GM21367 (cell line): ENCODE measurements at regions not wholly inside any gene's neighbourhood (a gene's known extent, or its start where the extent isn't known, plus 50 kb on each side); places are given as distances from the start of the nearest gene placed in this dataset.
"Not testable (repeated sequence)": the region's sequence is repeated elsewhere in the genome, so short reads cannot be mapped to it uniquely, and the experiment has no call there.

ENCODE experiments used
- ATAC-seq: cut with Tn5 transposase; IDR thresholded peaks from one replicate; pipeline ENCODE4 v1.9.1; 2021; ENCODE audit not compliant: unreplicated experiment

DNA sequence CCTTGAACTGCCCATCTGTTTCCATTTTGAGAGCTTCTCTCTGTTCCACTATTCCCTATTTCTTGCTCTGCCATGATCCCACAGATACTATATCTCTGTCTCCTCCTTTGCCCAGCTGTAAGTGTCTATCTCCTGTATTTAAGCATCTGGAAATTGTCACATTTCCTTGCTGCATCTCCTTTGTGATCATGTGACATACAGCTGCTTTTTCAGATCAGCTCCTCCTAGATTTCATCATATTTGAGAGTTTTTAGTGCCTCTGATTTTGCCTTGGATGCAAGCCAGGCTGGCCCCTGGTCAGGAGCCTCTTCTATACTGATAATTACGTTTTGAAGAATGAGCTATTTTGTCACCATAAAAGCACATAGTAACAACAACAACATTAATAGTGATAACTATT lies 131.7 kb upstream of the TNP1 start:
- ATAC-seq: no peak

DNA sequence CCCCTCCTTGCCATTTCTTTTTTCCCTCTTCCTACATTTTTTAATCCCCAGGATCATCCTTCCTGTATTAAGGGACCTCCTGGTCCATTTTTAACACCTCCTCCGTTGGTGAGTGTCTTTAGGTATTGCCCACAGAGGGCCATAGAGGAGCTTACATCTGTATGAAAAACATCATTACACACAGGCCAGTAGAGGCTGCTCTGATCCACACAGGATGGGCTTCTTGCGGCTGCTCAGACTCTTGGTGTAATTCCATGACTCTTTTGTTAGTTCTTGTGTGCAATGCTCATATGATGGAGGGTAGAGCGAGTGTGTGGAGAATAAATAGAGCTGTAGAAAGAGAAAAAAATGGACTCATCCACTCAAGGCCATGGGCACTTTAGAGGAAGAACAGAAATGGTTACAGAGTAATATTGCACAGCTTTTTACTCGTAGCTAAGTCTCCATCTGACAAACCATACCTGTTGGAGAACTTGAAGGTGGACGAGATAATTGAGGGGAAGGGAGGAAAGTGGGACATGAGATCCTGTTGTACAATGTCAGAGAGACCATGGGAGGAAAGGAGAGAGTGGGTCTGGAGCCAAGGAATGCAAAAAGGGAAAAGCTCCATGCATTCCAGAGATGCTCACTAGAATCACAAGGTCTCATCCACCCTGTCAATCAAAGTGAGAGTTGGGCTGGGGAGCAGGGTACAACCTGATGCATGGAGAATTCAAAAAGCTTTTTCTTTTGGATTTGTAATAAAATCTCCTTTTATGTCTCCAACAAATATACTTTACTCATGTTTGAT lies 129.7 kb upstream of the TNP1 start:
- no peak for ATAC-seq

DNA sequence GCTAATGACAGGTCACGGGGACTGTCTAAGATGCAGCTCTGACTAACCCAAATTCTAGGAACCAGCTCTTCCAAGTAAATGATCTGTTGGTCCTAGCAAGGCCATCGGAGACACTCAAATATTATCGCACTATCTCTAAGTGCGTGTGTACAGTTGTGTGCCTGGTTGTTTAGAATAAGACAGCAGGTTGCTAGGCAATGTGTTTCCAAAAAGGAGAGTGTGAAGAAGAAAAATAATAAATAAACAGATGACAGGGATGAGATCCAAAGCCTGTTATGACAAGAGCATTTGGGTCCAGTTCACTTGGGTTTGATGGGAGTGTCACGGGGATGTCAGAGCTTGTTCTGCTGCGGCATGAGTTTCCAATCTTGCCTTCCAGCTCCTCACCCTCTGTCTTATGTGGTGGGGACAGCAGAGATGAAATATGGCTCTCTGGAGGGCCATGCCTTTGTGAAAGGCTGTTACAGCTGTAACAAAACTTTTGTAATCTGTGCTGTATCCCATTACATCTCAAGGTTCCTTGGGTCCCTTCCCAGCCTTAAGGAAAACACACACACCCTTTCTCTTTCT lies 127.5 kb upstream of the TNP1 start:
- no peak for ATAC-seq

DNA sequence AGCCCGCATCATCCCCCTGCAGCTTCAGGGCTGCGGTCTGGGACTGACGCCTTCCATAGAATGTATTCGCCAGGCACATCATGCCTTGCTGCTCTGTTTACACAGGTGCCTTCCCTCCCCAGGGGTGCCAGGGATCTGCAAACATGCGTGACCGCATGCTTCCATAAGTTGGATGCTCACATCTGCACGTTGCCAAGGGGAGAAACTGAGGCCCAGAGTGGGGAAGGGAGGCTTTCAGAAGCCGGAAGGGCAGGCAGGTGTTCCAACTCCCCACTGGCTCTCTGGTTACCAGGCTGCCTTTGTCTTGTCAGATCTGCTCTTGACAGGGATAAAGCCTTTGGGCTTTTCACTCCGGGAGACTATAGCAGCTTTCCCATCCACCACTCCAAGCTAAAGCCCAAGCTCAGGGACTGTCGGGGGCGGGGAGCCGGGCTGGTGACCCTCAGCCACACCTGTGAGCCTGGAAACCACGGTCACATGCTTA lies 125.8 kb upstream of the TNP1 start:
- ATAC-seq: no peak

DNA sequence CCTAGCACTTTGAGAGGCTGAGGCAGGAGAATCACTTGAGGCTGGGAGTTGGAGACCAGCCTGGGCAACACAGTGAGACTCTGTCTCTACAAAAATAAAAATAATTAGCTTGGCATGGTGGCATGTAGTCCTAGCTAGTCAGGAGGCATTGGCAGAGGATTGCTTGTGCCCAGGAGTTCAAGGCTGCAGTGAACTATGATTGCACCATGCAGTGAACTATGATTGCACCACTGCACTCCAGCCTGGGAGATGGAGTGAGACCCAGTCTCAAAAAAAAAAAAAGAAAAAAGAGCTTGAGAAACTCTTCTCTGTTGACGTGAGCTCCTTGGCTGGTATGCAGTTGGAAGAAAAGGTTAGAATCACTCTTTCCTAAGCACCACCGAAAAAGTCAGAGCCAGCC lies 125.1 kb upstream of the TNP1 start:
- no peak for ATAC-seq

DNA sequence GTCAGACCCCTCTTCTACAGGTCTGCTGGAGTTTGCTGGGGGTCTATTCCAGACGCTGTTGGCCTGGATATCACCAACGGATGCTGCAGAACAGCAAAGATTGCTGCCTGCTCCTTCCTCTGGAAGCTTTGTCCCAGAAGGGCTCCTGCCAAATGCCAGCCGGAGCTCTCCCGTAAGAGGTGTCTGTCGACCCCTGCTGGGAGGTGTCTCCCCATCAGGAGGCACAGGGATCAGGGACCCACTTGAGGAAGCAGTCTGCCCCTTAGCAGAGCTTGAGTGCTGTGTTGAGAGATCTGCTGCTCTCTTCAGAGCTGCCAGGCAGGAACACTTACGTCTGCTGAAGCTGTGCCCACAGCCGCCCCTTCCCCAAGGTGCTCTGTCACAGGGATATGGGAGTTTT lies 122.1 kb upstream of the TNP1 start:
- ATAC-seq: not testable (repeated sequence)

DNA sequence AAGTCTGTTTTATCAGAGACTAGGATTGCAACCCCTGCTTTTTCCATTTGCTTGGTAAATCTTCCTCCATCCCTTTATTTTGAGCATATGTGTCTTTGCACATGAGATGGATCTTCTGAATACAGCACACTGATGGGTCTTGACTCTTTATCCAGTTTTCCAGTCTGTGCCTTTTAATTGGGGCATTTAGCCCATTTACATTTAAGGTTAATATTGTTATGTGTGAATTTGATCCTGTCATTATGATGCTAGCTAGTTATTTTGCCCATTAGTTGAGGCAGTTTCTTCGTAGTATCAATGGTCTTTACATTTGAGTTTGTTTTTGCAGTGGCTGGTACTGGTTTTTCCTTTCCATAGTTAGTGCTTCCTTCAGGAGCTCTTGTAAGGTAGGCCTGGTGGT lies 120.6 kb upstream of the TNP1 start:
- ATAC-seq: not testable (repeated sequence)

DNA sequence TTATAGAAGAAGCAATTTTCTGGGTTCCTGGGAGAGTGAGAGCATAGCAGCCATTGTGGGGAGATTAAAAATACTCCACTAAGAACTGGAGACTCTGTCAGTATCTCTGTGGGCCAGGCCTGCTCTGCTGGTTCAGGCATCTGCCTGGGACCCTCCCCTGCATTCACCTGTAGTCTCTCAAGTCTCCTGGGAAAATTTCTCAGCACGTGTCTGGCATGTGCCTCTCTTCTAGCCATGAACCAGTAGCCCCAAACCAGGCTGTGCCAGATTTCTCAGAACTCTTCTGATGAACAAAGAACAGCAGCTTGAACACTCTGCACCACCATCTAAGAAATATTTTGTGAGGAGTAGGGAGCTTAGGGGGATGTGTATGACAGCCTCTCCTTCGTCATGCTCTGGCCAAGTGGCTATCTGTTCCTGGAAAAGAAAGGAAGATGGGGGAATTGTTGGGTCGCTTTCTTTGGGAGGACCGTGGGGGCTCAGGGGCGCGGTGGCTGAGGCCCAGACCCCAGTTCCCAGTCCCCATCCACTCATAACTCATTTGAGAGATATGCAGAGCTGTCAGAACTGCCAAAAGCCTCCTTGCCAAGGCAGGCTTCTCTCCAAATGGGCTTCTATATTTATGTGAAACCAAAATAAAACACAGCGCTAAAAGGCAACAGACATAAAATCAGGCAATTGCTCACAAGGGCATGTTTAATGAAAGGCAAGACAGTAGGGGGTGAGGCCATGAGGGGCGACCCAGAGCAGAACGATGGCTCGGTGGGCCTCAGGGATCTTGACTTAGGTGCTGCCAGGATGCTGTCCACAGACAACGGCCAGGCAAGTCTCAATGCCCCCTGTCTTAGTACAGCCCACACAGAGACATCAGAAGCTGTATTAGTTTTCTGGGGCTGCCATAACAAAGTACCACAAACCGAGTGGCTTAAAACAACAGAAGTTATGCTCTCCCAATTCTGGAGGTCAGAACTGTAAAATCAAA lies 114.7 kb upstream of the TNP1 start:
- ATAC-seq: no peak

DNA sequence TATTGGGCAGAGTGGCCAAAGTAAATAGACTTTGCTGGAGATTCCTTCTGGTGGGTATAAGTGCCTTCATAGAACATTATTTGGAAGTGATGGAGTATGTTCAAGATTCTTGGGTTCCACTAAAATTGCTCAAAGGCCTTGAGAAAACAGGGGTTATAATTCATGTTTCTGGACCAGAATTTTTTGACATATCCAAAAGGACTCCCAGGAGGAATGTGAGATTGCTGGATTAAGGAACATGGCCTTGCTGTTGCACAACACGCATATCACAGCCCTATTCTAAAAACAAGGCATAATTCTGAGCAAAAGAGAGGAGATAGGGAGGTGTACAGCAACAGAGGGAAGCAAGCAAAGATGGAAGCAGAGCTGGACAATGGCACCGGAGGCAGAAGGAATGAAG lies 111.7 kb upstream of the TNP1 start:
- no peak for ATAC-seq

DNA sequence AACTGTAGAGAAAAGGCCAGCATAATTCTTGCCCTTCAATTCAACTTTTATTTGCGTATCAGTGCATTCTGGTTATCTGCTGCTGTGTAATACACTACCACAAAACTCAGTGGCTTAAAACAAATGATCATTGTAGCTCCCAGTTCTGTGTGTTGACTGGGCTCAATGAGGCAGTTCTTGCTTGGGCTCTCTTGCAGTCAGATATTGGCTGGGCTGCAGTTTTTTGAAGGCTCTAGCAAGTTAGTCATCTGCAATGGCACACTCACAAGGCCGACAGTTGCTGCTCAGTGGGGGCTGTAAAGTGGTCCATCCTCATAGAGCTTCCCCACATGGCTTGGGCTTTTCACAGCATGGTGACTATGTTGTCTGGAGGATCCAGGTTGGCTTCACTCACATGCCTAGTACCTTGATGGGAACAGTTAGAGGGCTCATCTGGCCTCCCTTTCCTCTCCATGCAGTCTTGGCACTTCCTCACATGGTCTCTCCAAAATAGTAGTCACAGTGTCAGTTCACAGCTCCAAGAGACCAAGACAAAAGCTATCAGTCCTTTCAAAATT lies 110.6 kb upstream of the TNP1 start:
- no peak for ATAC-seq

DNA sequence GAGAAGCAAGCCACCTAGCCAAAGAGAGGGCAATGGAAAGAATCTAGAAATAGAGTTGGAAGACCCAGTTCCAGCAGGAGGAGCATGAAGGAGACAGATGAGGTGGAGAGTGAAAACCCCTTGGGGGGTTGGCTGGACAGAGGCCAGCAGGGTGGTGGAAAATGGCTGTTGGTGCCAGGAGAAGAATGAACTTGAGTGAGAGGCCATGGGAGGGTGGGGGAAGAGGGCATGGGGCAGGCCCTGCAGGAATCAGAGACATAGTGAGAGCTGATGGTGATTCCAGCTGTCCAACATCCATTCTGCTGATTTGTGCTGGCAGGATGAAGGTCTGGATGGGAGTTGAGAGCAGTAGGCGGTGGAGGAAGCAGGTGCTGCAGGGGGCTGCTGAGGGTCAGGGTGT lies 108.0 kb upstream of the TNP1 start:
- ATAC-seq: no peak

DNA sequence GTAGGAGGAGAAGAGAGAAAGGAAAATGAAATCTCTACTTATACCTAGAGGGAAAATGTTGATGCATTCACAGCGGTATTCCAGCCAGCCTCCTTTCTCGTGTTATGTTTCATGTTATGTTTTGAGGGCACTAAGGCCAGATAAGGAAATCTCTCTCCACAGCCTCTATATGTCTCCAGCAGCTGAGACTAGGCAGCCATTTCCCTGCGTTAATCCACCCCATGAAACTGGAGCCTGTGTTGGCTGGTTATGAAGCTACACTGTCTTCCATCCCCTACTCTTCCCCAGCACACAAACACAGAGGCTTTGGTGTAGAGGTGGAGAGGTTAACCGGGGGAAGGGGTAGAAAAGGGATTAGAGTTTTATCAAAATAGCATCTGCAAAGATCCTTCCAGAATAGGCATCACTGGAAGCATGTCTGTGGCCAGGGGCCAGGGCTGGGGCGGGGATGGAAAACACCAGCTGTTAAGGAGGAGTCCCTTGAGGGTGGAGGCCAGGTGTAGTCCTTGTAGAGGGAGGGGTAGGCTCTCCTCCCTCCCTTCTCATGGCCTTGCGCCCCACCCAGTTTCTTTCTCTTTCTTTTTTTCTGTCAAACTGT lies 100.9 kb upstream of the TNP1 start:
- ATAC-seq: no peak

DNA sequence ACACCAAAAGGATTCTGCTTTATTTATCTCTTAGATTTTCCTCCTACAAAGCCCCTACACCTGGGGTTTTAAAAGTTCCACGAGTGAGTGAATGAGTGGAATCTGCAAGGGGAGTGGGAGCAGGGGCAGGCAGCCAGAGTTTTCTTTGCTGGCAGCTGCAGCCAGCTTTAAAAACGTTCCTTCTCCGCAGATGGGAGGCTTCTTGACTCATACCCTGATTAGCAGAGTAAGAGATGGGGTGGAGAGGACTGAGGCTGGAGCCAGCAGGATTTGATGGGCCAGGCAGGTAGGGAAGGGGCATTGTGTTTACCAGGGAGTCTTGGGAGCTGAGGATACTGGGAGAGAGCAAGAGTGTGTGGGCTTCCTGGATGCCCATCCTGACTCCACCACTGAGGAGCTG lies 99.6 kb upstream of the TNP1 start:
- no peak for ATAC-seq

DNA sequence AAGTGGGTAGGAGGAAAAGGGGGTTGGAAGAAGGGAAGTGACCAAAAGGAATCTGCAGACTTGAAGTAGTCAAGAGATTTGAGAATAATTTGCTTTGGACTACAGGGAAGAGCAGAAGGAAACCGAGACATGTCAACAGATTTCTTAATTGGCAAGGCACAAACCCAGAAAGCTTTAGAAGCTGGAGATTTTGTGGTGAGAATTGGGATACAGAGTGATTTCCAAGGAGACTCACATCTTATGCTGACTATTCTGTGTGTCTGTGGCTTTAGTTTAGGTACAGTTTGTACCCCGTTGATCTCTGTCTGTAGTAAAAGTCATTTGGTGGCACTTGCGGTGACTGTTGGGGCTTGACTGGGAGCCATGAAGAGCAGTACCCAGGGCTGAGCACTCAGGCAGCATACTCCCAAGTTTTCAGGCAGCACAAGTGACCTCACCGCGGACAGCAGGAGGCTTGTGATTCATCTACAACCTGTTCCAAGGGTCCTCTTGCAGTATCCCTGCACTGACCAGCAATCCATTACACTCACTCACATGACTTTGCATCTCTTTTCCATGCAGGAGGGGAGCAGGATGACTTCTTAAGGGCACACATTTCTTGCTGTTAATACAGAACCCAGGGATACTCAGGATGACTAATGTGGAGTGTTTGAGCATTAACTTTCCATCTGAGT lies 97.1 kb upstream of the TNP1 start:
- ATAC-seq: no peak

DNA sequence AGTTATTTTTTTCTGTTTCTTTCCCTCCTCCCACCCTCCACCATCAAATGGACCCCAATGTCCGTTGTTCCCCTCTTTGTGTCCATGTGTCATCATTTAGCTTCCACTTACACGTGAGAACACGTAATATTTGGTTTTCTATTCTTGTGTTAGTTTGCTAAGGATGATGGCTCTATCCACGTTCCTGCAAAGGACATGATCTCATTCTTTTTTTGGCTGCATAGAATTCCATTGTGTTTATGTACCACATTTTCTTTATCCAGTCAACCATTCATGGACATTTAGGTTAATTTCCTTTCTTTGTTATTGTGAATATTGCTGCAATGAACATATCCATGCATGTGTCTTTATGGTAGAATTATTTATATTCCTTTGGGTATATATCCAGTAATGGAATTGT lies 91.3 kb upstream of the TNP1 start:
- no peak for ATAC-seq

DNA sequence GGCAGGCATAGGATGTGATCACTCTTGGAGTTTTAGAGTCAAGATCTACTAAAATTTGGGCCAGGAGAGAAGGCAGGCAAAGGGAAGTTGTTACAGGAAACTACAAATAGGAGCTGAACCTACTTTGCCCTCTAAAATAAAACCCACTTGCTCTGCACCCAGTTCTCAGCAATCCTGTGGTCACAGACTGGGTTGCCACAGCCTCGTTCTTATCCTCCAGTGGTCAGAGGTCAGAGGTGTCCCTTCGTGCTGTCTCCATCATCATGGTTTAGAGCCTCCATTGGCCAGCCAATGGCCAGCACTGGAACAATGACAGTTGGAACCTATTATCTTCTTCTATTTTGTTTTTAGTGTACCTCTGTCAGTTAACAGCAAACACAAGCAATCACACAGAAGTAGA lies 90.7 kb upstream of the TNP1 start:
- ATAC-seq: peak; percentile 7

DNA sequence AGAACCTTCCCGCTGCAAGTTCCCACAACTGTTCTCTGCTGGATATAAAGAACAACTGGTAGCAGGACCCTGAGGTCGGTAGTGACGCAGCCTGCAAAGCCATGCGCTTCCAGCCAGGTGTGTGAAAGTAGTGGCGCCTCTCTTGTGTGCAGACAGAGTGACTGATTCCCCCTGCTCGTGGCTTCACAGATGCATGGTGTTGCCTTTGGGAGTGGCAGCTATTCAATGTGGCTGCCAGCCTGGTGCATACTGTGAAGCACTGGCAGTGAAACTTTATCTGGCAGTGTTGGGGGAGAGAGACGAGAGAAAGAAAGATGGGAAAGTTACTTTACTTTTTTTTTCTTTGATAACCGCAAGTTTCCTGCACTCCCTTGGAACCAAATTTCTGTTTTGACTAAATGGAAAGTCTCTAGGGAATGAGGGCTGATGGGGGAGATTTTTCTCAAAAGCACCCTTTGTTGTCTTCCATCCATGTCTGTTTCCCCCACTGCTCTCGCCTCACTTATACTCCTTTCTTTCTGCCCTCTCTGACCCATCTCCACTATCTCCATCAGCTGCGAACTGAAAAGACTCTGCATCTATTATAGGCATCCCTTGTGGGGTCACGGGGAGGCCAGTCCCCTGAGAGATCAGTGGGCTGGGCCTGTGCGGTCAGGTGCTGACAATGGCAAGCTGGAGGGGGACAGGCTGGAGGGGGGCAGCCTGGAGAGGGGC lies 90.0 kb upstream of the TNP1 start:
- ATAC-seq: peak; percentile 64

DNA sequence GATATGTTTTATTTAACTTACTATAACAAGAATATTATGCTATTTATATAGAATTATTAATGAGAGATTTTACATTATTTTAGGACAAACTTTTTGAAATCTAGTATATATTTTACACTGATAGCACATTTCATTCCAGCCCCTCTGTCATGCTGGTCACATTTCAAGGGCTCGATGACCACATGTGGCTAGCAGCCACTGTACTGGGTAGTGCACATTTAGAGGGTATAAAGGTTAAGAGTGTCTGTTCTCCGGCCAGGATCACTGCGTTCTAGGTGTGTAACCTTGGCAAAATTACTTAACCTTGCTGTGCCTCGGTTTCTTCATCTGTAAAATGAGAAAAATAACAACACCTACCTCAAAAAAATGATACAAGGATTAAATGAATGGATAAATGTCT lies 87.2 kb upstream of the TNP1 start:
- no peak for ATAC-seq

DNA sequence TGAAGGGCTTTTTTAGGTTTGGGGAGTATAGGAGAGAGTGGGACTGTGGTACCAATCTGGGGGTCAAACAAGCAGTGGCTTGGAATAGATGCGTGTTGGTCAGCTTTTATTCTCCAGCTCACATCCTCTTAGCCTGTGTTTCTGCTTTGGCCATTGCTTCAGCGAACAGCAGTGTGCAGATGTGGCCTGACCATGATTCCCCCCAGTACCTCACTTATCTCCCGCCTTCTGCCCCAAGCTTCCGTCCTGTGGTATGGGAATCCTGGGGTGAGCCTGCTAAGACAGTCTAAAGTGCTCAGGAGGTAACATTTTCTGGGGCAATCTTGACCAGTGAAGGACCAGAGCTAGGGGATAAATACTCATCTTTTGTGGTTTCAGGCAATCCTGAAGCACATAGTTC lies 84.9 kb upstream of the TNP1 start:
- no peak for ATAC-seq

DNA sequence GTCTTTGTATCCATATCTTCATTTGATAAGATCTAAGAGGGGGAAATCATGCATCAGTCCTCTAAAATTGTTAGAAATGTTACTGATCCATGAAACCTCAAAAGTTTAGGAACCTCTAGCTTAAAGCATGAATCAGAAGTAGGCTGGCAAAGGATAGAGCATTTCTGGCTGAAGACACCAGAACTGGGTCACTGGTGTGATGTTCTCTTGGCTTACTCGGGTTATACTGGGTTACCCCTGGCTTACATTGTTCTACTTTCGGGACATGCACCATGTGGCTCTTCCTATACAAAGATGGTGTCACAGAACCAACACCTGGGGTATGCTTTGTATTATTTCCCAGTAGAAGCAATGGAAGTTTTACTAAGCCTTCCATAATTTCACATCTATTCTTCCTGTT lies 83.2 kb upstream of the TNP1 start:
- no peak for ATAC-seq
